ENCODE measurements at regions not wholly inside any gene's neighbourhood (a gene's known extent, or its start where the extent isn't known, plus 50 kb on each side); places are given as distances from the start of the nearest gene placed in this dataset.
A peak's percentile ranks its signal among the peaks of the same experiment; 100 is the strongest.

DNA sequence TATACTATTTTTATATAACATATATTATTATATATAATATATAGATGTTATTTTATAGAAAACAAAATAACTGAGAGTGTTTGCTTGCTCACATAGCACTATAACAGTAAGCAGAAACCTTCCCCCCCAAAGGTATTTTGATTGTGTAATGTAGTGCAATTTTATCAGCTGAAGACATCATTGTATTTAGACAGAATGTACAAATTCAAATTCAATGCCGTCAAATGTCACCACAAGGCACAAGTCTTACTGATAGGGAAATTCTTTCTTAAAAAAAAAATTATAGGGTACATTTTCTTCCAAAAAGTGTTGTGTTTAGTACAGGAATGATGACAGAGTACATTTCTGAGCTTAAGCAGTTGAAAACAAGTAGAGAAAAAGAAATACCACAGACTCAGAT lies 1147.1 kb upstream of the SPRY2 start:
- Histone ChIP-seq H3K4me3 (ENCODE audit: severe bottlenecking) (no peak overlapping the region), H3K27ac (ENCODE audit: poor library complexity, severe bottlenecking) (no peak overlapping the region), H3K4me1 (ENCODE audit: insufficient read depth, poor library complexity, severe bottlenecking) (no peaks in the 10 kb centered on the region), H3K27me3 (ENCODE audit: insufficient read depth, poor library complexity, severe bottlenecking) (no peaks in the 10 kb centered on the region), H3K36me3 (ENCODE audit: low read depth) (no peaks in the 10 kb centered on the region), H3K9me3 (ENCODE audit: severe bottlenecking) (no peaks in the 10 kb centered on the region)
- no peak for ATAC-seq (ENCODE audit: low read depth)
- TF ChIP-seq, protein P1, sequence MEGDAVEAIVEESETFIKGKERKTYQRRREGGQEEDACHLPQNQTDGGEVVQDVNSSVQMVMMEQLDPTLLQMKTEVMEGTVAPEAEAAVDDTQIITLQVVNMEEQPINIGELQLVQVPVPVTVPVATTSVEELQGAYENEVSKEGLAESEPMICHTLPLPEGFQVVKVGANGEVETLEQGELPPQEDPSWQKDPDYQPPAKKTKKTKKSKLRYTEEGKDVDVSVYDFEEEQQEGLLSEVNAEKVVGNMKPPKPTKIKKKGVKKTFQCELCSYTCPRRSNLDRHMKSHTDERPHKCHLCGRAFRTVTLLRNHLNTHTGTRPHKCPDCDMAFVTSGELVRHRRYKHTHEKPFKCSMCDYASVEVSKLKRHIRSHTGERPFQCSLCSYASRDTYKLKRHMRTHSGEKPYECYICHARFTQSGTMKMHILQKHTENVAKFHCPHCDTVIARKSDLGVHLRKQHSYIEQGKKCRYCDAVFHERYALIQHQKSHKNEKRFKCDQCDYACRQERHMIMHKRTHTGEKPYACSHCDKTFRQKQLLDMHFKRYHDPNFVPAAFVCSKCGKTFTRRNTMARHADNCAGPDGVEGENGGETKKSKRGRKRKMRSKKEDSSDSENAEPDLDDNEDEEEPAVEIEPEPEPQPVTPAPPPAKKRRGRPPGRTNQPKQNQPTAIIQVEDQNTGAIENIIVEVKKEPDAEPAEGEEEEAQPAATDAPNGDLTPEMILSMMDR (IDR thresholded peaks at IDR 0.05; ENCODE audit: poor library complexity, severe bottlenecking) = no peak
- DNase-seq (ENCODE audit: low spot score) = no peak

DNA sequence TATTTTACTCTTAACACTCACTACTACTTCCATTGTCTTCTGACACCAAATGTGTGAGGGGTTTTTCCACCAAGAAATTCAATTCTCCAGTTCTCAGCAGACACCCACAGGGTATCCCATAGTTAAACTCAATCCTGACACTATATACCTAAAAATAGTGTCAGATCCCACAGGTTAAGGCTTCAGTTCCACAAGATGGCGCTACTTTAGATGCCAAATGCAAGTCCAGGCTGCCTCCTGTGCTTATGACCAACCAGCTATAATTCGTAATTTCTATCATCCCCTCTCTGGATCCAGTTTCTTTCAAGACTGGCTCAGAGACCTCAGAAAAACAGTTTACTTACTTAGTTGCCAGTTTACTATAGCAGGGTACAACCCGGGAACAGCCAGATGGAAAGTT lies 1146.2 kb upstream of the SPRY2 start:
- DNase-seq (ENCODE audit: low spot score) = no peak
- no peak for ATAC-seq (ENCODE audit: low read depth)
- Histone ChIP-seq H3K4me3 (ENCODE audit: severe bottlenecking) (no peak overlapping the region), H3K36me3 (ENCODE audit: low read depth) (no peaks in the 10 kb centered on the region), H3K9me3 (ENCODE audit: severe bottlenecking) (no peaks in the 10 kb centered on the region), H3K4me1 (ENCODE audit: insufficient read depth, poor library complexity, severe bottlenecking) (no peaks in the 10 kb centered on the region), H3K27me3 (ENCODE audit: insufficient read depth, poor library complexity, severe bottlenecking) (no peaks in the 10 kb centered on the region), H3K27ac (ENCODE audit: poor library complexity, severe bottlenecking) (no peak overlapping the region)
- TF ChIP-seq, protein P1 (IDR thresholded peaks at IDR 0.05; ENCODE audit: poor library complexity, severe bottlenecking) = peak; percentile 42

DNA sequence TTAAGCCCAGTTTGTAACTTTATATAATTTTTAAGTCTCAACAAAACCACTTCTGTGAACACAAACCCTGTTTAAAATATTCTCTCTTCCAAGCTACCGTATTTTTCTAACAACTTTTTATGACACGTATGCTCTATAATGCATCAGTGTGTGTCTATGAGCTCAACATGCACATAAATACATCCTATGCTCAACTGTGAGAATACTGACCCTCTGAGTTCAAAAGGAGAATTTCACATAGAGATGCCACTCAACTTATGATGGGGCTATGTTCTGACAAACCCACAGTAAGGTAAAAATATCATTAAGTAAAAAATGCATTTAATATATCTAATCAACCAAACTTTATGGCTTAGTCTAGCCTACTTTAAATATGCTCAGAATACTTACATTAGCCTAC lies 1139.7 kb upstream of the SPRY2 start:
- H3K4me3 ChIP-seq (ENCODE audit: severe bottlenecking) = no peak overlapping the region
- no peak for DNase-seq (ENCODE audit: low spot score)
- H3K36me3 ChIP-seq (ENCODE audit: low read depth) = no peaks in the 10 kb centered on the region
- ATAC-seq (ENCODE audit: low read depth) = no peak
- no peak overlapping the region for H3K27ac ChIP-seq (ENCODE audit: poor library complexity, severe bottlenecking)
- no peaks in the 10 kb centered on the region for H3K4me1 ChIP-seq (ENCODE audit: insufficient read depth, poor library complexity, severe bottlenecking)
- H3K9me3 ChIP-seq (ENCODE audit: severe bottlenecking) = no peaks in the 10 kb centered on the region
- no peaks in the 10 kb centered on the region for H3K27me3 ChIP-seq (ENCODE audit: insufficient read depth, poor library complexity, severe bottlenecking)
- TF ChIP-seq, protein P1 (IDR thresholded peaks at IDR 0.05; ENCODE audit: poor library complexity, severe bottlenecking) = no peak

DNA sequence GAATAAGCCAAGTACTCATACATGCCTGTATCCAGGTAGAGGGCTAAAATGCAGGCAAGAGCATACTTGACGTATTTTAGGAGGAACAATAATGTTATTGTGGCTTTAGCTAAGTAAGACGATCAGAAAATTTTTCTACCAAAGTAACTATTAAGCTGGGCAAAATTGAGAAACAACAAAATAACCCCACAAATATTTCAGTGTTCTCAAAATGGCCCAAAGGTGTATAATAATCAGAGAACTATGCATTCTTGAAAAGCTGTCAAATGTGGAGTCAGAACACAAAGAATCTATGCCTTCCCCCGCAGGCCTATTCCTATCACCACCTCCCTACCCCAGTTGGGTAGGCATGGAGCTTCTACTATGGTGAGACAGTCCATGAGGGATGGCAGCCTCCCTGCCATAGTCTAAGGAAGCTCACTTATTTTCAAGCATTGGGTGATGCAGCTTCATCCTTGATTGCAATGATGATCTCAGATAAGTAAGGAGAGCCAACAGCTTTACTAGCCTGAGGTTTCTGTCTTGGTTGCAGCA lies 1132.5 kb upstream of the SPRY2 start:
- Histone ChIP-seq H3K36me3 (ENCODE audit: low read depth) (no peaks in the 10 kb centered on the region), H3K4me3 (ENCODE audit: severe bottlenecking) (no peak overlapping the region), H3K27ac (ENCODE audit: poor library complexity, severe bottlenecking) (no peak overlapping the region), H3K4me1 (ENCODE audit: insufficient read depth, poor library complexity, severe bottlenecking) (no peaks in the 10 kb centered on the region), H3K27me3 (ENCODE audit: insufficient read depth, poor library complexity, severe bottlenecking) (no peaks in the 10 kb centered on the region), H3K9me3 (ENCODE audit: severe bottlenecking) (no peaks in the 10 kb centered on the region)
- no peak for DNase-seq (ENCODE audit: low spot score)
- ATAC-seq (ENCODE audit: low read depth) = no peak
- TF ChIP-seq, protein P1 (IDR thresholded peaks at IDR 0.05; ENCODE audit: poor library complexity, severe bottlenecking) = no peak

DNA sequence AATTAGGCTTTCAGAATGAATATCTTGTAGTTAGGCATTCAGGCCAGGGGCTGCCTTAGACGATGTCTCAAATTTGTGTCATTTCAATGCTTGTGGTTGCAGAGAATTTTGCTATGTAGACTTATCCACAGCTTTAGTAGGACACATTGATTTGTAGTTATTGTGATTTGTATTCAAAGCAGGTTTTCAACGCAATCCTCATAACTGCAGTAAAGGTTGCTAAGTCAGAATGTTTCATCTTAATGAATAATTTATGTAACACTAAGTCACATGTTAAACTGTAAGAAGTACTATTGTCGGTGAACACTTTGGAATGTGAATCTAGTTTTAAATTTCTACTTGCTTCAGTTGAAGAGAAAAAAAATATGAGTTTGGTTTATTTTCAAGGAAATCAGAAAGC lies 1117.2 kb upstream of the SPRY2 start:
- Histone ChIP-seq H3K36me3 (ENCODE audit: low read depth) (no peaks in the 10 kb centered on the region), H3K27me3 (ENCODE audit: insufficient read depth, poor library complexity, severe bottlenecking) (no peaks in the 10 kb centered on the region), H3K27ac (ENCODE audit: poor library complexity, severe bottlenecking) (no peak overlapping the region), H3K9me3 (ENCODE audit: severe bottlenecking) (no peaks in the 10 kb centered on the region), H3K4me3 (ENCODE audit: severe bottlenecking) (no peak overlapping the region), H3K4me1 (ENCODE audit: insufficient read depth, poor library complexity, severe bottlenecking) (no peaks in the 10 kb centered on the region)
- TF ChIP-seq, protein P1 (IDR thresholded peaks at IDR 0.05; ENCODE audit: poor library complexity, severe bottlenecking) = no peak
- no peak for ATAC-seq (ENCODE audit: low read depth)
- DNase-seq (ENCODE audit: low spot score) = no peak
